ENCODE measurements at regions not wholly inside any gene's neighbourhood (a gene's known extent, or its start where the extent isn't known, plus 50 kb on each side); places are given as distances from the start of the nearest gene placed in this dataset.
"Not testable (repeated sequence)": the region's sequence is repeated elsewhere in the genome, so short reads cannot be mapped to it uniquely, and the experiment has no call there.

- no peak for DNase-seq
Measured at GRCh38 chr4:91653067-91653466, 650.7 kb upstream of the GRID2 start.

DNA sequence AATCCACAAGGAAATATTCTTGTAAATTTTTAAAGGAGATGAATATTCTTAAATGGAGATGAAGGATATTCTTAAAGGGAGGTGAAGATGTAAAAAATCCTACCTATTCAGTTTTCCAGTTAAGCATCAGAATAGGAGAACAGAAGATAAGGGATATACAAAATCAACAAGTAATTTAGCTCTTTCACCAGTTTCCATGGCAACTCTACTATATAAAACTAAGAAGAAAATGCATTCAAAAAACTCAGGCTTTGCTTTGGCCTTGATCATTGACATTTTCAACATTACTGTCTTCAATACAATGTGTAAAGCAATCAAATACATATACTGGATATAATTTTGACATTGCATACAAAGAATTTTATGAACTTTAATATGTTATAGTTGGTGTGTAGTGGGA, 622.7 kb upstream of the GRID2 start:
- DNase-seq = no peak

GRCh38 chr4:91681544-91681943, 622.2 kb upstream of the GRID2 start:
- DNase-seq = no peak

- no peak for DNase-seq
Measured at GRCh38 chr4:91684955-91685354, 618.8 kb upstream of the GRID2 start.

GRCh38 chr4:91688413-91688812, 615.4 kb upstream of the GRID2 start:
- DNase-seq = no peak

DNA sequence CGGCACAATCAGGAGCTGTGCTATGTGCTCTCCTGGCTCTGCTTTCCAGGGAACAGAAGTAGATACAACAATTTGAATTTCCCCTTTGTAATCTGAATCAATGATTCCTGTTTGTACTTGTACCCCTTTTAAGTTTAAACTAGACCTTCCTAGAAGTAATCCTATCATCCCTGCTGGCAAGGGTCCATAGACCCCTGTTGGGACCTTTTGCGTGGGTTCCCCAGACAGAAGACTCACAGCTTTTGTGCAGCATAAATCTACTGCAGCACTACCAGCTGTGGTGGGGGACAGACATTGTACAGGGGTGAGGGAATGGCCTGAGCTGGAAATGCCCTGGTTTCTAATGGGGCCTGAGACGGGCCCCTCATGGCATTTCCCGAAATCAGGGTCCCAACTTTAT, 604.1 kb upstream of the GRID2 start:
- DNase-seq = not testable (repeated sequence)

GRCh38 chr4:91729851-91730250, 573.9 kb upstream of the GRID2 start:
- no peak for DNase-seq

DNA sequence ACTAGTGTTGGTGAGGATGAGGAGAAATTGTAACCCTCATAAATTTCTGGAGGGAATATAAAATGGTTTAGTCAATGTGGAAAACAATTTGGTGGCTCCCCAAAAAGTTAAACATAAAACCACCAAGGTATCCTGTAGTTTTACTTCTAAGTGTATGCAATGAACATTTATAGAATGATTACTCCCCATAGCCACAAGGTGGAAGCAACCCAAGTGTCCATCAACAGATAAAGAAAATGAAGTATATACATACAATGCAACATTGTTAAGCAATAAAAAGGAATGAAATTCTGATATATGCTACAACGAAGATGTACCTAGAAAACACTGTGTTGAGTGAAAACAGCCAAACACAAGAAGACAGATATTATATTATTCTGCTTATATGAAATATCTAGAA, 569.1 kb upstream of the GRID2 start:
- DNase-seq = peak; percentile 55

- DNase-seq = peak; percentile 42
Measured at GRCh38 chr4:91738831-91739230, 564.9 kb upstream of the GRID2 start.

DNA sequence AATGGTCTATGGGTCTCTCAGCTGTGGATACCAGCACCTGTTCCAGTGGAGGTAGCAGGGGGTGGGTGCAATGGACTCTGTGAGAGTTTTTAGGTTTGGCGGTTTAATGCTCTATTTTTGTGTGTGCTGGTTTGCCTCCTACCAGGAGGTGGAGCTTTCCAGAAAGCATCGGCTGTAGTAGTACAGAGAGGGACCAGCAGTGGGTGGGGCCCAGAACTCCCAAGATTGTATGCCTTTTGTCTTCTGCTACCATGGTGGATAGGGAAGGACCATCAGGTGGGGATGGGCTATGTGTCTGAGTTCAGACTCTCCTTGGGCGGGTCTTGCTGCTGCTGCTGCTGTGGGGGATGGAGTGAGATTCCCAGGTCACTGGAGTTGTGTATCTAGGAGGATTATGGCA, 557.2 kb upstream of the GRID2 start:
- no peak for DNase-seq

DNA sequence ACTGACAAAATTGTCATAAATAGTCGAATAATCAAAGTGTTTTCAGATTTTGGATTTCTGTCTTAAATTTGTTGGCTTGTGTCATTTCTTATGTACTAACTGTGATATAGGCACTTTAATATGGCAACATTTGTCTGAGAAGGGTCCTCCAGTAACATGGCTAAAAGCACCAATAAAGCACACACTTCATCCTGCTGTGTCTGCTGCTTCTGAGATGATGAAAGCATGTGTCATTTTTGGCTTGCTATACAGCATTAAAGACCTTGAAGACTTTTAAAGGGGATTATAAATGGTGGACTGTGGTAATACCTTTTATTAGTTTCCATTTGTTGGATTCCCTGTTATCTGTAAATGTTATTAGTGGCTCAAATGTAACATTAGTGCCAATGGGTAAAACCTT, 551.8 kb upstream of the GRID2 start:
- DNase-seq = peak; percentile 6

DNA sequence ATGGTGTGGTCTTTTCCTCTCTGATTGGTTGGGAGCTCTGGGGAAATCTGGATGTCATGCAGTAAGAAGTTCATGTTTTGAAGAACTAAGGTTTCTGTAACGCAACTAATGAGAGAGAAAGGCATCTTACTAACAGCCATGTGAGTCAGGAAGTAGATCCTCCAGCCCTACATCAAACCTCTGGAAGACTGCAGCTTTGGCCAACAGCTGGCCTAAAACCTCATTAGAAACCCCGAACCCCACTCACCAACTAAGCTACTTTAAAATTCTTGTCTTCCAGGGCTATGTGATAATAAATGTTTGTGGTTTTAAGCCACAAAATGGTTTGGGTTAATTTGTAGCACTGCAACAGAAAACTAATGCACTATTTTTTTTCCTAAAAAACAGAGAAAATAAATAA, 549.0 kb upstream of the GRID2 start:
- DNase-seq = no peak

DNA sequence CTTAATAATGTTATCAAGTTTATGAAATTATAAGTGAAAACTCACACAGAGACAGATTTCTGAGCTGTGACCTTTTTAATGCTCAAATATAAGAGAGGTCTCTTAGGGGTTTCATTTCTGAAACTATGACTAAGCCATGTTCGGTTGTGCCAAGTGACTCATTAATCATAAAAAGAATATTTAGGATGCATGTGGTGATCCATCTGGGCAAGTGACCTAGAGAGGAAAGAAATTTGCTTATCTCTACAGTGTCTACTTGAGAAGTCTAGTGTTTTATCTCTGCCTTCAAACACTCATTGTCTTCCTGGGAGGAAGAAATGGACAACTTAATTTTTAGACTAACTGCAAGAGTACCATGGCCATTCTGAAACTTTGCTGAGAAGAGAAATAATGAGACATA, 545.3 kb upstream of the GRID2 start:
- DNase-seq = peak; percentile 58

GRCh38 chr4:91764085-91764484, 539.7 kb upstream of the GRID2 start:
- no peak for DNase-seq

GRCh38 chr4:91769912-91770311, 533.9 kb upstream of the GRID2 start:
- DNase-seq = no peak

- DNase-seq = not testable (repeated sequence)
Measured at GRCh38 chr4:91791631-91792030, 512.1 kb upstream of the GRID2 start.

- no peak for DNase-seq
Measured at GRCh38 chr4:91795947-91796346, 507.8 kb upstream of the GRID2 start.

GRCh38 chr4:91812319-91812718, 491.4 kb upstream of the GRID2 start:
- no peak for DNase-seq

GRCh38 chr4:91824773-91825172, 479.0 kb upstream of the GRID2 start:
- no peak for DNase-seq

DNA sequence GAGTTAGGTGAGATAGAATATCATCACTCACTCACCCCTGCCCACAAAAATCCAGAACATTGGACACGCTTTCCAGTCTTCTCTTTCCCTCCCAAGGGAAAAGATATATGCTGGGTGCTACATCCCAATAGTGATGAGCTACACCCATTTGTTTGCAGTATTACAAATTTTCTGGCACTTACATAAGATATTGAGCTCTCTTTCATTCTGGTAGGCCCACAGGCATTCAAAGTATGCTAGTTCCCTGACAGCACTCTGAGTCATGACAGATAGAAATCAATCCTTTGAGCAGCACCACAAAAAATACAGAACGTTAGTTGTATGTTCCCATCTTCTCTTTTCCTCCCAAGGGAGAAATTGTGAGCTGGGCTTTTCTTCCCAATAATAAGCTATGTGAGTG, 477.6 kb upstream of the GRID2 start:
- no peak for DNase-seq

- DNase-seq = no peak
Measured at GRCh38 chr4:91827914-91828313, 475.9 kb upstream of the GRID2 start.

- DNase-seq = no peak
Measured at GRCh38 chr4:91829531-91829930, 474.2 kb upstream of the GRID2 start.

- DNase-seq = no peak
Measured at GRCh38 chr4:91830681-91831395, 472.9 kb upstream of the GRID2 start.

DNA sequence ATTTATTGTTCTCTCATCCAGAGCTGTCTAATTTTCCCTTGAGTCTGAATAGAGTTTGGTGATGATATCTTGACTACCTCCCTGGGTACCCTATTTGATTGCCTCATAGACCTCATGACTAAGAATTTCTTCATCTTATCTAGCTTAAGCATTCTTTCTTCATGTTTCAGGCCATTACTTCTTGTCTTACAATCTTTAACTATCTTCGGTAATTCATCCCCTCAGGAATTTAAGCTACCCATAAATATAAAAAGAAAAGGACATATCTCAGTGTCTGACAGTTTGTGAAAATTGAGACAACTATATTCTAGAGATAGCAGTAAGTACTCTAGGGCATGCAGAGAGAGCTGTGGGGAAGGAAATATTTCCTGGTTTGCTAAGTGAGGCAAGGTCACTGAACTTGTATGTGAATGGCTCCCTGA, 466.1 kb upstream of the GRID2 start:
- DNase-seq = peak; percentile 70

DNA sequence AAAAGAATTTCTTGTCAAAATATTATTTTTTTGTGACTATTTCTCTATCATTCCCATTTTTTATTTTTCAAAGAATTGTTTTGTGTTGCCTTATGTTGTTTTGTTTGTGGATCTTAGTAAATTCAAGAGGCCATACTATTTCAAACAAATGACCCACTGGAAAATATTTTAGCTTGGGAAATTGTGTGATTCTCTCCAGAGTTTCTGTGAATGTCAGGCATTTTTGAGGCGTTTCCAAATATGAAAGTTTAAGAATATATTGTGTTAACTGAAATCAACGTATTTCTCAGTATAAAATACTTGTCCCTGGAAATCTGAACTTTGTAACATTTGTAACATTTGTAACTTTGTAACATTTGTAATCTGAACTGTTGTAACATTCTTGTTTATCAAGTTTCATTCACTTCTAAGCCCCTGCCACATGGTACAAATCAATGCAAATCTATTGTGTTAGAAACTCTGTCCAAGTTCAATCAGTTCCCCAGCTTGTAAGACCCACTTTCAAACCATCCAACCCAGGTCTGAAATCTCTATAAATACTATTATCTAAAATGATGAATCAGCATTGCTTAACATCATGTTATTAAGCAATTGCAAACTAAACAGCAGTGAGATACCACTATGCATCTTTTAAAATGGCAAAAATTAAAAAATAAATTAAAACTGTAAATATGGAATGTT, 465.4 kb upstream of the GRID2 start:
- DNase-seq = no peak
